ENCODE measurements at regions not wholly inside any gene's neighbourhood (a gene's known extent, or its start where the extent isn't known, plus 50 kb on each side); places are given as distances from the start of the nearest gene placed in this dataset.

DNA sequence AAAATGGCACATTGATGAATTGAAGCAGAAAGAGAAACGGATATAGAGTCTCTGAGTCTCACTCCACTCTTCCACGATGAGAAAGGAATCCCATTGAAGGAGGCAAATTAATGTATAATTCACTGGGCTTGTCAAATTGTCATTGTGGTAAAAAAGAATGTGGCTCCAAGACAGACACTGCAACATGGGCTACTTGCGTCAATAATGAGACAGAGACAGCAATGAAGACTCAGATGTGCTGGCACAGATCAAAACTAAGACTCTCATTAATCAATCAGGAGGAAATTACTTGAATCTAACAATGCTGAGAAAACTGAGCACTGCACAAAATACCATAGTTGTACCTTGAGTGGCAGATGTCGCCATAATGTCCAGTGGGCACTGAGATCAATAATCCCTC is 1485.5 kb downstream of the TECRL start:
- no peak overlapping the region for H3K4me3 ChIP-seq (ENCODE audit: low read length)
- H3K36me3 ChIP-seq (ENCODE audit: control insufficient read depth, low read length), result no peaks in the 10 kb centered on the region
- H3K9me2 ChIP-seq (replicated peaks; ENCODE audit: control insufficient read depth, low read length), result no peaks in the 10 kb centered on the region
- no peaks in the 10 kb centered on the region for H3K9me3 ChIP-seq (ENCODE audit: control insufficient read depth, insufficient read depth, low read length)
- H3K27ac ChIP-seq (ENCODE audit: low read depth, low read length), result no peak overlapping the region
- H3F3A ChIP-seq (ENCODE audit: control insufficient read depth, insufficient read depth), result no peaks in the 10 kb centered on the region
- no peak overlapping the region for H3K4me2 ChIP-seq (ENCODE audit: low read length)
- TF ChIP-seq EZH2phosphoT487 (IDR thresholded peaks at IDR 0.05; ENCODE audit: borderline replicate concordance, low read length) (no peak), CTCF (IDR thresholded peaks at IDR 0.05; ENCODE audit: low read depth, low read length, poor library complexity, severe bottlenecking) (no peak)
- H3K4me1 ChIP-seq (ENCODE audit: control insufficient read depth, low read length), result no peaks in the 10 kb centered on the region
- H3K79me2 ChIP-seq (ENCODE audit: control insufficient read depth, low read length), result no peaks in the 10 kb centered on the region
- H4K20me1 ChIP-seq (ENCODE audit: control insufficient read depth, insufficient read depth, low read depth, low read length), result no peaks in the 10 kb centered on the region
- H3K27me3 ChIP-seq (ENCODE audit: control insufficient read depth, low read length), result no peaks in the 10 kb centered on the region

DNA sequence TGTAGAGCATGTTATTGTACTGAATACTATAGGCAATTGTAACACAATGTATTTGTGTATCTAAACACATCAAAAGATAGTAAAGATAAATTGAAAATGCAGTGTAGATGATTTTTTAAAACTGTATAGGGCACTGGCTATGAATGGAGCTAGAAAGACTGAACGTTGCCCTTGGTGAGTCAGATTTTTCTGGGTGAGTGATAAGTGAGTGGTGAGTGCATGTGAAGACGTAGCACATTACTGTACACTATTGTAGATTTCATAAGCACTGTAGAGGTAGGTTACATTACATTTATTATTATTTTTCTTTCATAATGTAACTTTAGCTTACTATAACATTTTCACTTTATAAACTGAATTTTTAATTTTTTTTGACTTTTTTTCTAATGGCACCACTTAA is 1491.6 kb downstream of the TECRL start:
- Histone ChIP-seq H3K4me1 (ENCODE audit: control insufficient read depth, low read length) (no peaks in the 10 kb centered on the region), H3K79me2 (ENCODE audit: control insufficient read depth, low read length) (no peaks in the 10 kb centered on the region), H3K4me2 (ENCODE audit: low read length) (no peak overlapping the region), H3K27me3 (ENCODE audit: control insufficient read depth, low read length) (no peaks in the 10 kb centered on the region), H3K9me3 (ENCODE audit: control insufficient read depth, insufficient read depth, low read length) (no peaks in the 10 kb centered on the region), H3K27ac (ENCODE audit: low read depth, low read length) (no peak overlapping the region), H3K4me3 (ENCODE audit: low read length) (no peak overlapping the region), H3K36me3 (ENCODE audit: control insufficient read depth, low read length) (no peaks in the 10 kb centered on the region), H4K20me1 (ENCODE audit: control insufficient read depth, insufficient read depth, low read depth, low read length) (no peaks in the 10 kb centered on the region), H3F3A (ENCODE audit: control insufficient read depth, insufficient read depth) (no peaks in the 10 kb centered on the region), H3K9me2 (replicated peaks; ENCODE audit: control insufficient read depth, low read length) (no peaks in the 10 kb centered on the region)
- TF ChIP-seq CTCF (IDR thresholded peaks at IDR 0.05; ENCODE audit: low read depth, low read length, poor library complexity, severe bottlenecking) (no peak), EZH2phosphoT487 (IDR thresholded peaks at IDR 0.05; ENCODE audit: borderline replicate concordance, low read length) (no peak)

- no peaks in the 10 kb centered on the region for H4K20me1 ChIP-seq (ENCODE audit: control insufficient read depth, insufficient read depth, low read depth, low read length)
- TF ChIP-seq CTCF (IDR thresholded peaks at IDR 0.05; ENCODE audit: low read depth, low read length, poor library complexity, severe bottlenecking) (no peak), EZH2phosphoT487 (IDR thresholded peaks at IDR 0.05; ENCODE audit: borderline replicate concordance, low read length) (no peak)
- H3K9me3 ChIP-seq (ENCODE audit: control insufficient read depth, insufficient read depth, low read length), result no peaks in the 10 kb centered on the region
- no peaks in the 10 kb centered on the region for H3K4me1 ChIP-seq (ENCODE audit: control insufficient read depth, low read length)
- H3K27ac ChIP-seq (ENCODE audit: low read depth, low read length), result no peak overlapping the region
- H3K9me2 ChIP-seq (replicated peaks; ENCODE audit: control insufficient read depth, low read length), result no peaks in the 10 kb centered on the region
- no peaks in the 10 kb centered on the region for H3K79me2 ChIP-seq (ENCODE audit: control insufficient read depth, low read length)
- H3K4me3 ChIP-seq (ENCODE audit: low read length), result no peak overlapping the region
- no peak overlapping the region for H3K4me2 ChIP-seq (ENCODE audit: low read length)
- no peaks in the 10 kb centered on the region for H3K27me3 ChIP-seq (ENCODE audit: control insufficient read depth, low read length)
- H3F3A ChIP-seq (ENCODE audit: control insufficient read depth, insufficient read depth), result no peaks in the 10 kb centered on the region
- no peaks in the 10 kb centered on the region for H3K36me3 ChIP-seq (ENCODE audit: control insufficient read depth, low read length)
These were observed 1494.5 kb downstream of the TECRL start for GRCh38 chr4:62914758-62915157.

DNA sequence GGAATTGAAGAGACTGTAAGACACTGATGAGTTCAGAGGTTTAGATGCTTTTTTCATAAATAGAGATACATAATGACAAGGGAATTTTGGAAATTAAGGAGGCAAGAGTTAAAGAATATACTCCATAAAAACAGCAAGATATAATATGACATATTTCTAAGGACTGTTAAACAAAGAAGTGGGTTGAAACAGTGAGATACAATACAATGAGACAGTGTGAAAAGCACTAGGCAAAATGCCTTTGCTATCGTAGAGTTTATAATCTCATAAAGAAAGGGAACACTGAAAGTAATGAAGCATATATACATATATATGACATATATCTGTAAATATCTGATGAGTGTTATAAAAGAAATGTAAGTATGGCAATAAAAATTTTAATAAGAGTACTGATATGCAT is 1496.2 kb downstream of the TECRL start:
- Histone ChIP-seq H4K20me1 (ENCODE audit: control insufficient read depth, insufficient read depth, low read depth, low read length) (no peaks in the 10 kb centered on the region), H3K36me3 (ENCODE audit: control insufficient read depth, low read length) (no peaks in the 10 kb centered on the region), H3F3A (ENCODE audit: control insufficient read depth, insufficient read depth) (no peaks in the 10 kb centered on the region), H3K9me2 (replicated peaks; ENCODE audit: control insufficient read depth, low read length) (no peaks in the 10 kb centered on the region), H3K4me1 (ENCODE audit: control insufficient read depth, low read length) (no peaks in the 10 kb centered on the region), H3K4me3 (ENCODE audit: low read length) (no peak overlapping the region), H3K79me2 (ENCODE audit: control insufficient read depth, low read length) (no peaks in the 10 kb centered on the region), H3K4me2 (ENCODE audit: low read length) (no peak overlapping the region), H3K27me3 (ENCODE audit: control insufficient read depth, low read length) (no peaks in the 10 kb centered on the region), H3K27ac (ENCODE audit: low read depth, low read length) (no peak overlapping the region), H3K9me3 (ENCODE audit: control insufficient read depth, insufficient read depth, low read length) (no peaks in the 10 kb centered on the region)
- TF ChIP-seq EZH2phosphoT487 (IDR thresholded peaks at IDR 0.05; ENCODE audit: borderline replicate concordance, low read length) (no peak), CTCF (IDR thresholded peaks at IDR 0.05; ENCODE audit: low read depth, low read length, poor library complexity, severe bottlenecking) (no peak)

Data from DOHH2 (cell line).